IMR-90 (cell line): ENCODE measurements at regions not wholly inside any gene's neighbourhood (a gene's known extent, or its start where the extent isn't known, plus 50 kb on each side); places are given as distances from the start of the nearest gene placed in this dataset.

Source experiments
- ATAC-seq: fragments of 200-7000 bp; cut with Tn5 transposase; 2 replicates; pipeline ENCODE4 v1.9.1; 2020; ENCODE audit warnings: low read depth, mild to moderate bottlenecking, moderate library complexity
- BruUV-seq: library from RNA; stranded (reverse); fragments of 400-500 nt; replicated peaks from 2 replicates; lab custom pipeline; 2021; lab: Mats Ljungman, UMichigan
- CTCF ChIA-PET: fragments of 300-600 bp; formaldehyde crosslinking; extraction: SDS; loops from one replicate; lab custom pipeline; 2021; ENCODE audit warnings: antibody characterized with exemption; lab: Yijun Ruan, JAX
- POLR2A ChIA-PET: fragments of 300-600 bp; sonication (Branson Sonifier 250); formaldehyde crosslinking; loops from one replicate; lab custom pipeline; 2022; ENCODE audit warnings: antibody characterized with exemption; ENCODE audit not compliant: unreplicated experiment; lab: Charles Lee
- DNase-seq: peaks from one replicate; pipeline ENCODE4 v3.0.0; 2013
- H2AFZ ChIP-seq: replicated peaks from 2 replicates; pipeline ENCODE3; 2013; ENCODE audit warnings: low read length, mild to moderate bottlenecking; ENCODE audit not compliant: poor library complexity
- H2AK5ac ChIP-seq: 2 replicates; pipeline ENCODE4 v1.6.1; 2013; ENCODE audit warnings: low read depth, low read length, inconsistent platforms
- H2AK9ac ChIP-seq: replicated peaks from 2 replicates; pipeline ENCODE3; 2013; ENCODE audit warnings: mild to moderate bottlenecking, low read depth, low read length, moderate library complexity; ENCODE audit not compliant: poor library complexity
- H2BK120ac ChIP-seq: 2 replicates; pipeline ENCODE4 v1.6.1; 2013; ENCODE audit warnings: low read depth, low read length, inconsistent platforms
- H2BK15ac ChIP-seq: 3 replicates; pipeline ENCODE4 v1.6.1; 2013; ENCODE audit warnings: low read depth, low read length, inconsistent platforms
- H2BK20ac ChIP-seq: 2 replicates; pipeline ENCODE4 v1.6.1; 2013; ENCODE audit warnings: low read depth, mild to moderate bottlenecking, inconsistent platforms, low read length, moderate library complexity
- H2BK5ac ChIP-seq: 2 replicates; pipeline ENCODE4 v1.6.1; 2013; ENCODE audit warnings: mild to moderate bottlenecking, low read depth, low read length, inconsistent platforms; ENCODE audit not compliant: poor library complexity, severe bottlenecking
- H3K14ac ChIP-seq: replicated peaks from 2 replicates; pipeline ENCODE4 v1.6.1; 2013; ENCODE audit warnings: low read depth, low read length, inconsistent platforms
- H3K18ac ChIP-seq: 2 replicates; pipeline ENCODE4 v1.6.1; 2013; ENCODE audit warnings: low read depth, low read length, control low read depth
- H3K23ac ChIP-seq: 2 replicates; pipeline ENCODE4 v1.6.1; 2013; ENCODE audit warnings: low read depth, low read length, inconsistent platforms
- H3K27ac ChIP-seq: 2 replicates; pipeline ENCODE4 v1.5.1; 2013; ENCODE audit warnings: mild to moderate bottlenecking, control low read depth, low read length; ENCODE audit not compliant: insufficient read depth
- H3K27me3 ChIP-seq: 2 replicates; pipeline ENCODE4 v1.6.1; 2013; ENCODE audit warnings: low read length; ENCODE audit not compliant: control insufficient read depth, insufficient read depth
- H3K36me3 ChIP-seq: 2 replicates; pipeline ENCODE4 v1.6.1; 2013; ENCODE audit warnings: low read length, mixed read lengths; ENCODE audit not compliant: control insufficient read depth, insufficient read depth
- H3K4ac ChIP-seq: 2 replicates; pipeline ENCODE4 v1.6.1; 2013; ENCODE audit warnings: low read depth, low read length, inconsistent platforms
- H3K4me1 ChIP-seq: 2 replicates; pipeline ENCODE4 v1.6.1; 2013; ENCODE audit warnings: low read length, mixed read lengths; ENCODE audit not compliant: control insufficient read depth, insufficient read depth
- H3K4me2 ChIP-seq: 2 replicates; pipeline ENCODE4 v1.6.1; 2013; ENCODE audit warnings: low read depth, mild to moderate bottlenecking, control low read depth, low read length, moderate library complexity
- H3K4me3 ChIP-seq: 2 replicates; pipeline ENCODE4 v1.5.1; 2013; ENCODE audit warnings: low read depth, mild to moderate bottlenecking, control low read depth, low read length, moderate library complexity; ENCODE audit not compliant: insufficient read depth
- H3K56ac ChIP-seq: 2 replicates; pipeline ENCODE4 v1.6.1; 2013; ENCODE audit warnings: low read length, inconsistent platforms; ENCODE audit not compliant: insufficient read depth; ENCODE audit errors: extremely low read depth
- H3K79me1 ChIP-seq, 2 experiments: 2 replicates each; pipeline ENCODE4 v1.6.1; 2013; ENCODE audit warnings: low read length in 2 of 2, inconsistent platforms in 1 of 2, low read depth in 1 of 2
- H3K9ac ChIP-seq: 2 replicates; pipeline ENCODE4 v1.6.1; 2013; ENCODE audit warnings: low read depth, low read length, control low read depth
- H3K9me1 ChIP-seq: 2 replicates; pipeline ENCODE4 v1.6.1; 2013; ENCODE audit warnings: low read length, inconsistent platforms; ENCODE audit not compliant: insufficient read depth
- H3K9me3 ChIP-seq: 2 replicates; pipeline ENCODE4 v1.6.1; 2013; ENCODE audit warnings: low read length; ENCODE audit not compliant: control insufficient read depth, insufficient read depth
- H4K20me1 ChIP-seq: 2 replicates; pipeline ENCODE4 v1.6.1; 2013; ENCODE audit warnings: low read length, inconsistent platforms; ENCODE audit not compliant: insufficient read depth
- H4K5ac ChIP-seq: 2 replicates; pipeline ENCODE4 v1.6.1; 2013; ENCODE audit warnings: mild to moderate bottlenecking, low read depth, low read length, control low read depth
- H4K8ac ChIP-seq, 2 experiments: 2 replicates each; pipeline ENCODE4 v1.6.1; 2013; ENCODE audit warnings: low read depth in 2 of 2, low read length in 2 of 2, control low read depth in 1 of 2, inconsistent platforms in 1 of 2
- H4K91ac ChIP-seq: 2 replicates; pipeline ENCODE4 v1.6.1; 2013; ENCODE audit warnings: low read depth, low read length, inconsistent platforms; ENCODE audit not compliant: insufficient read depth
- BHLHE40 ChIP-seq: fragments of 150-350 bp; IDR thresholded peaks from 2 replicates; pipeline ENCODE4 v1.6.1; 2016; ENCODE audit warnings: mild to moderate bottlenecking, low read depth, low read length
- CEBPB ChIP-seq: IDR thresholded peaks from 2 replicates; pipeline ENCODE4 v1.6.1; 2012; ENCODE audit warnings: low read depth, low read length, improper control_type of control experiment
- CHD1 ChIP-seq: IDR thresholded peaks from 2 replicates; pipeline ENCODE4 v1.6.1; 2012; ENCODE audit warnings: low read depth, low read length, improper control_type of control experiment
- CTCF ChIP-seq: conservative IDR thresholded peaks from 2 replicates; pipeline ENCODE4 v1.5.1; 2012; ENCODE audit warnings: mild to moderate bottlenecking, low read depth, low read length, improper control_type of control experiment
- MXI1 ChIP-seq: IDR thresholded peaks from 2 replicates; pipeline ENCODE4 v1.6.1; 2012; ENCODE audit warnings: low read depth, mild to moderate bottlenecking, low read length, moderate library complexity, borderline replicate concordance
- POLR2A ChIP-seq: IDR thresholded peaks from 2 replicates; pipeline ENCODE4 v1.6.1; 2012; ENCODE audit warnings: mild to moderate bottlenecking, low read depth, low read length
- RAD21 ChIP-seq: IDR thresholded peaks from 2 replicates; pipeline ENCODE4 v1.6.1; 2012; ENCODE audit warnings: low read length, improper control_type of control experiment
- SMC3 ChIP-seq: fragments of 150-350 bp; IDR thresholded peaks from 2 replicates; pipeline ENCODE4 v1.6.1; 2016; ENCODE audit warnings: low read depth, mild to moderate bottlenecking, antibody characterized with exemption, low read length, moderate library complexity
- USF2 ChIP-seq: fragments of 150-350 bp; IDR thresholded peaks from 2 replicates; pipeline ENCODE4 v1.6.1; 2017; ENCODE audit warnings: mild to moderate bottlenecking, antibody characterized with exemption, low read length, low read depth
- WGBS, 2 experiments: methylation state at CpG; one replicate each; pipeline versions ENCODE4 v1.1.5 to v1.1.7; 2013; ENCODE audit warnings: missing lambda C conversion rate in 2 of 2; ENCODE audit not compliant: insufficient read length in 1 of 2; ENCODE audit errors: extremely low coverage in 2 of 2; 5-methylcytosine and 5-hydroxymethylcytosine counted together
- dilution Hi-C: fragments of 300-500 bp; cut with HindIII; formaldehyde crosslinking; loops from one replicate; pipeline ENCODE4 v1.14.3; 2018; ENCODE audit warnings: low sequenced_read_pairs; ENCODE audit not compliant: unreplicated experiment
- in situ Hi-C: fragments of 300-500 bp; cut with MboI; formaldehyde crosslinking; loops from 3 replicates; pipeline ENCODE4 v1.14.3; 2019; ENCODE audit warnings: low sequenced_read_pairs, inconsistent platforms, mixed read lengths
- intact Hi-C: fragments of 100-400 bp; cut with micrococcal nuclease; formaldehyde crosslinking; loops from 2 replicates; pipeline ENCODE4 v1.10.0; 2022
- TF ChIP-seq, protein P1 (sequence below): fragments of 150-350 bp; IDR thresholded peaks from 2 replicates; pipeline ENCODE4 v1.6.1; 2016; ENCODE audit warnings: low read depth, mild to moderate bottlenecking, low read length, moderate library complexity, borderline replicate concordance

GRCh38 chr7:126157391-126157790 is 1095.3 kb downstream of the GRM8 start:
- ChIA-PET CTCF (no interaction called here), POLR2A (no interaction called here)
- Histone ChIP-seq H3K4me2 (no peak overlapping the region), H2BK15ac (no peak overlapping the region), H4K20me1 (no peaks in the 10 kb centered on the region), H3K27ac (no peak overlapping the region), H3K9ac (no peak overlapping the region), H3K4me3 (no peak overlapping the region), H3K4me1 (no peaks in the 10 kb centered on the region), H4K8ac (no peak overlapping the region), H2AK5ac (no peak overlapping the region), H2BK5ac (no peak overlapping the region), H4K91ac (no peak overlapping the region), H3K9me3 (no peaks in the 10 kb centered on the region), H2AFZ (no peak overlapping the region), H2BK20ac (no peak overlapping the region), H3K79me1 (no peaks in the 10 kb centered on the region), H3K14ac (no peak overlapping the region), H3K9me1 (no peaks in the 10 kb centered on the region), H3K56ac (no peak overlapping the region), H3K36me3 (no peaks in the 10 kb centered on the region), H4K5ac (no peak overlapping the region), H3K18ac (no peak overlapping the region), H2AK9ac (no peak overlapping the region), H3K4ac (no peak overlapping the region), H3K23ac (no peak overlapping the region), H3K27me3 (no peaks in the 10 kb centered on the region), H2BK120ac (no peak overlapping the region)
- DNase-seq, result no peak
- dilution Hi-C loops (no loop called here), in situ Hi-C loops (no loop called here), intact Hi-C loops (no loop called here)
- no TSS peak for BruUV-seq
- TF ChIP-seq CTCF (no peak), RAD21 (no peak), CHD1 (no peak), MXI1 (no peak), CEBPB (no peak), POLR2A (no peak), USF2 (no peak), BHLHE40 (no peak), SMC3 (no peak)
- TF ChIP-seq, protein P1, sequence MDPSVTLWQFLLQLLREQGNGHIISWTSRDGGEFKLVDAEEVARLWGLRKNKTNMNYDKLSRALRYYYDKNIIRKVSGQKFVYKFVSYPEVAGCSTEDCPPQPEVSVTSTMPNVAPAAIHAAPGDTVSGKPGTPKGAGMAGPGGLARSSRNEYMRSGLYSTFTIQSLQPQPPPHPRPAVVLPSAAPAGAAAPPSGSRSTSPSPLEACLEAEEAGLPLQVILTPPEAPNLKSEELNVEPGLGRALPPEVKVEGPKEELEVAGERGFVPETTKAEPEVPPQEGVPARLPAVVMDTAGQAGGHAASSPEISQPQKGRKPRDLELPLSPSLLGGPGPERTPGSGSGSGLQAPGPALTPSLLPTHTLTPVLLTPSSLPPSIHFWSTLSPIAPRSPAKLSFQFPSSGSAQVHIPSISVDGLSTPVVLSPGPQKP, result no peak
- no CpG with 5 or more reads among the region's 2 CpGs for WGBS, 2 experiments
- ATAC-seq, result no peak
